ENCODE measurements at regions not wholly inside any gene's neighbourhood (a gene's known extent, or its start where the extent isn't known, plus 50 kb on each side); places are given as distances from the start of the nearest gene placed in this dataset.

DNA sequence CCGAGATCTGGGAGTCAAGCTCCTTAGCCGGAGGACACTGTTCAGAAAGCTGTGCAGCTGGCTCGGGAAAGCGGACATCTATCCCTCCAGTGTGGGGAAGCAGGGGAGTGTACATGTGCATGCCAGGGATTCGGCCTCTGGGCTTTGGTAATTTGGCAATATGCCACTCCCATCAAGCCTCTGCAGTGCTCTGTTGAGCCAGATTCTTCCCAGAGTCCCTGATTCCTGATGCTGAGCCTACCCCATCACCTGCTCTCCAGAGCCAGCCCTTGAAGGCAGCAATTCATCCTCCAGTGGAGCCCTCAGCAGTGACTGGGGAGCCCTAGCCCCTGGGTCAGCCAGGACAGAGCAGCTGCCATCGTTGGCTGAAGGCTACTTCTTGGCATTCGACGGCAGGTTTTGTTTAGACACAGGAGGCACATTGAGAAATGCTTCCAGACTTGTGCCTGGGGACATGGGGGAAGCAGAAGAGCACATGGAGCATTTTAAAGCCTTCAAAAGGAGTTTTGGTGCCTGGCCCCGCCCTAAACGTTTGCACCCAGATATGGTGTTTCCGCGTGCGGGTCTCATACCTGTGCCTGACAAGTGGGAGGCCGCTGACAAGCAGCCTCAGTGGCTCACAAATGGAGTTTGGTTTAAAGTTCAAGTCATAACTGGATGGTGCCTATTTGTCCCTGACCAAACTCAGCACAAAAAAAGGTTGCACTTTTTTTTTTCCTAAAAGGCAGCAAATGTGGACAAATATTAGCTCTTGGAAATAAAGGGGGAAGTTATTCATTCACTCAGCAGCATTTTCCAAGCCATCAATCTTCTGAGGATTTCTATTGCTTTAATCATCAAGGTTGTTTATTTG lies 272.8 kb downstream of the CYRIA start:
- TF ChIP-seq CTCF (tag by site-specific recombination; IDR thresholded peaks at IDR 0.05) (no peak), TCF7L2 (IDR thresholded peaks at IDR 0.05; ENCODE audit: borderline replicate concordance, low read depth, low read length) (no peak), ZNF654 (tag by site-specific recombination; IDR thresholded peaks at IDR 0.05; ENCODE audit: low read depth) (no peak), ZNF621 (tag by site-specific recombination; IDR thresholded peaks at IDR 0.05) (no peak), SP2 (tag by site-specific recombination; IDR thresholded peaks at IDR 0.05) (no peak), ZBTB17 (tag by site-specific recombination; IDR thresholded peaks at IDR 0.05) (no peak), ZNF530 (tag by site-specific recombination; IDR thresholded peaks at IDR 0.05; ENCODE audit: low read depth) (no peak), ZNF600 (tag by site-specific recombination; IDR thresholded peaks at IDR 0.05) (no peak), TRIM28 (IDR thresholded peaks at IDR 0.05; ENCODE audit: borderline replicate concordance, low read length) (no peak)
